NCI-H510A treated with DMSO at 0.1 percent for 48 hours (cell line): ENCODE measurements at regions not wholly inside any gene's neighbourhood (a gene's known extent, or its start where the extent isn't known, plus 50 kb on each side); places are given as distances from the start of the nearest gene placed in this dataset.
"Not testable (repeated sequence)": the region's sequence is repeated elsewhere in the genome, so short reads cannot be mapped to it uniquely, and the experiment has no call there.

Experiments used
- DNase-seq: peaks from one replicate; lab custom pipeline; 2025; lab: John Stamatoyannopoulos, UW

- DNase-seq = no peak
Measured at GRCh38 chr5:25990771-25991170, 1047.6 kb downstream of the CDH9 start.

GRCh38 chr5:25979086-25979485, 1059.3 kb downstream of the CDH9 start:
- no peak for DNase-seq

- DNase-seq = no peak
Measured at GRCh38 chr5:25975885-25976284, 1062.5 kb downstream of the CDH9 start.

- DNase-seq = no peak
Measured at GRCh38 chr5:25974451-25974850, 1063.9 kb downstream of the CDH9 start.

- no peak for DNase-seq
Measured at GRCh38 chr5:25970906-25971489, 1067.4 kb downstream of the CDH9 start.

GRCh38 chr5:25969042-25969441, 1069.3 kb downstream of the CDH9 start:
- not testable (repeated sequence) for DNase-seq

GRCh38 chr5:25964009-25964372, 1074.4 kb downstream of the CDH9 start:
- no peak for DNase-seq

- DNase-seq = no peak
Measured at GRCh38 chr5:25963251-25964008, 1075.0 kb downstream of the CDH9 start.

- DNase-seq = no peak
Measured at GRCh38 chr5:25955337-25955736, 1083.0 kb downstream of the CDH9 start.

- no peak for DNase-seq
Measured at GRCh38 chr5:25950681-25951080, 1087.7 kb downstream of the CDH9 start.

- DNase-seq = no peak
Measured at GRCh38 chr5:25948278-25948677, 1090.1 kb downstream of the CDH9 start.

- DNase-seq = no peak
Measured at GRCh38 chr5:25944786-25945185, 1093.6 kb downstream of the CDH9 start.

GRCh38 chr5:25909163-25909562, 1129.2 kb downstream of the CDH9 start:
- DNase-seq = no peak

GRCh38 chr5:25905646-25906045, 1132.7 kb downstream of the CDH9 start:
- DNase-seq = no peak

- DNase-seq = no peak
Measured at GRCh38 chr5:25892211-25892610, 1146.2 kb downstream of the CDH9 start.

GRCh38 chr5:25891691-25892090, 1146.7 kb downstream of the CDH9 start:
- DNase-seq = no peak

- DNase-seq = no peak
Measured at GRCh38 chr5:25881318-25882036, 1156.9 kb downstream of the CDH9 start.

- DNase-seq = no peak
Measured at GRCh38 chr5:25863811-25864210, 1174.6 kb downstream of the CDH9 start.

GRCh38 chr5:25862276-25862675, 1176.1 kb downstream of the CDH9 start:
- DNase-seq = no peak

GRCh38 chr5:25858019-25858418, 1180.4 kb downstream of the CDH9 start:
- no peak for DNase-seq

- no peak for DNase-seq
Measured at GRCh38 chr5:25851301-25851700, 1187.1 kb downstream of the CDH9 start.

- DNase-seq = no peak
Measured at GRCh38 chr5:25850581-25850980, 1187.8 kb downstream of the CDH9 start.

GRCh38 chr5:25849270-25849669, 1189.1 kb downstream of the CDH9 start:
- DNase-seq = no peak
